ENCODE measurements at regions not wholly inside any gene's neighbourhood (a gene's known extent, or its start where the extent isn't known, plus 50 kb on each side); places are given as distances from the start of the nearest gene placed in this dataset.

GRCh38 chr14:22065347-22065746, 391.7 kb upstream of the OR4E1 start:
- TF ChIP-seq SUZ12 (IDR thresholded peaks at IDR 0.05; ENCODE audit: unreplicated experiment) (no peak), ZSCAN29 (IDR thresholded peaks at IDR 0.05) (no peak), BMI1 (IDR thresholded peaks at IDR 0.05; ENCODE audit: borderline replicate concordance) (no peak), SRF (IDR thresholded peaks at IDR 0.05; ENCODE audit: low read depth in 2 of 2, low read length in 2 of 2) (no peak), POLR2A (IDR thresholded peaks at IDR 0.05; ENCODE audit: low read depth, low read length) (no peak), CREB1 (IDR thresholded peaks at IDR 0.05; ENCODE audit: low read depth) (no peak), ZBTB33 (IDR thresholded peaks at IDR 0.05) (no peak)
- TF ChIP-seq, protein P1, sequence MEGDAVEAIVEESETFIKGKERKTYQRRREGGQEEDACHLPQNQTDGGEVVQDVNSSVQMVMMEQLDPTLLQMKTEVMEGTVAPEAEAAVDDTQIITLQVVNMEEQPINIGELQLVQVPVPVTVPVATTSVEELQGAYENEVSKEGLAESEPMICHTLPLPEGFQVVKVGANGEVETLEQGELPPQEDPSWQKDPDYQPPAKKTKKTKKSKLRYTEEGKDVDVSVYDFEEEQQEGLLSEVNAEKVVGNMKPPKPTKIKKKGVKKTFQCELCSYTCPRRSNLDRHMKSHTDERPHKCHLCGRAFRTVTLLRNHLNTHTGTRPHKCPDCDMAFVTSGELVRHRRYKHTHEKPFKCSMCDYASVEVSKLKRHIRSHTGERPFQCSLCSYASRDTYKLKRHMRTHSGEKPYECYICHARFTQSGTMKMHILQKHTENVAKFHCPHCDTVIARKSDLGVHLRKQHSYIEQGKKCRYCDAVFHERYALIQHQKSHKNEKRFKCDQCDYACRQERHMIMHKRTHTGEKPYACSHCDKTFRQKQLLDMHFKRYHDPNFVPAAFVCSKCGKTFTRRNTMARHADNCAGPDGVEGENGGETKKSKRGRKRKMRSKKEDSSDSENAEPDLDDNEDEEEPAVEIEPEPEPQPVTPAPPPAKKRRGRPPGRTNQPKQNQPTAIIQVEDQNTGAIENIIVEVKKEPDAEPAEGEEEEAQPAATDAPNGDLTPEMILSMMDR (IDR thresholded peaks at IDR 0.05 in 2 of 3, conservative IDR thresholded peaks at IDR 0.05 in 1 of 3; ENCODE audit: control insufficient read depth in 2 of 3, extremely low read depth in 1 of 3, insufficient read depth in 1 of 3, low read depth in 3 of 3, low read length in 3 of 3) = no peak
